HCT116 (cell line): ENCODE measurements at regions not wholly inside any gene's neighbourhood (a gene's known extent, or its start where the extent isn't known, plus 50 kb on each side); places are given as distances from the start of the nearest gene placed in this dataset.

Source experiments
- ATAC-seq: fragments of 200-7000 bp; cut with Tn5 transposase; 2 replicates; pipeline ENCODE4 v1.9.1; 2020; ENCODE audit warnings: mild to moderate bottlenecking, moderate library complexity
- BruUV-seq: library from RNA; stranded (reverse); fragments of 400-500 nt; replicated peaks from 2 replicates; lab custom pipeline; 2021; lab: Mats Ljungman, UMichigan
- CTCF ChIA-PET: fragments of 300-600 bp; sonication (Branson Sonifier 250); formaldehyde crosslinking; loops from one replicate; lab custom pipeline; 2021; ENCODE audit warnings: antibody characterized with exemption; lab: Charles Lee
- POLR2A ChIA-PET: fragments of 300-600, 350-600 bp; sonication (Branson Sonifier 250); formaldehyde crosslinking; loops from one replicate; lab custom pipeline; 2021; ENCODE audit warnings: antibody characterized with exemption; lab: Charles Lee
- RAD21 ChIA-PET, 2 experiments: fragments of 300-600 bp; sonication (Branson Sonifier 250); formaldehyde crosslinking; loops; one replicate each; lab custom pipeline; 2023; ENCODE audit warnings: low total read pairs in 2 of 2; ENCODE audit not compliant: uncharacterized antibody in 2 of 2, unreplicated experiment in 2 of 2, low non-redundant PET in 1 of 2; lab: Charles Lee
- DNase-seq: peaks from one replicate; pipeline ENCODE4 v3.0.0-alpha.2; 2010; ENCODE audit warnings: low read depth, low spot score
- H2AFZ ChIP-seq: fragments of 200-600 bp; shearing (Covaris generic), sonication (generic); 2 replicates; pipeline ENCODE4 v1.6.1; 2017; ENCODE audit warnings: low read depth, mixed run types, mixed read lengths, antibody characterized with exemption, low read length; ENCODE audit not compliant: poor library complexity, severe bottlenecking
- H3K27ac ChIP-seq: 2 replicates; pipeline ENCODE4 v1.5.1; 2012; ENCODE audit warnings: low read depth, low read length
- H3K27me3 ChIP-seq: fragments of 200-600 bp; sonication (generic); 2 replicates; pipeline ENCODE4 v1.6.1; 2016; ENCODE audit warnings: mixed run types, low read length, mixed read lengths; ENCODE audit not compliant: insufficient read depth
- H3K36me3 ChIP-seq, 2 experiments: fragments of 200-500 bp in 1 of 2; fragments of 200-600 bp in 1 of 2; sonication (Bioruptor generic) in 1 of 2; sonication (generic) in 1 of 2; 2 replicates each; pipeline versions ENCODE4 v1.5.1 to v1.6.1; 2014 to 2016; ENCODE audit warnings: low read length in 2 of 2, inconsistent platforms in 1 of 2, mixed read lengths in 1 of 2, mixed run types in 1 of 2; ENCODE audit not compliant: insufficient read depth in 2 of 2, control insufficient read depth in 1 of 2
- H3K4me1 ChIP-seq, 2 experiments: fragments of 200-600 bp in 1 of 2; sonication (generic) in 1 of 2; 2 replicates each; pipeline versions ENCODE4 v1.5.1 to v1.6.1; 2012 to 2017; ENCODE audit warnings: low read length in 2 of 2, inconsistent platforms in 1 of 2, mild to moderate bottlenecking in 1 of 2, mixed read lengths in 1 of 2, mixed run types in 1 of 2, moderate library complexity in 1 of 2; ENCODE audit not compliant: insufficient read depth in 2 of 2, control insufficient read depth in 1 of 2
- H3K4me2 ChIP-seq: fragments of 200-600 bp; sonication (generic); 2 replicates; pipeline ENCODE4 v1.6.1; 2017; ENCODE audit warnings: mixed run types, low read length, mixed read lengths
- H3K4me3 ChIP-seq, 2 experiments: fragments of 200-600 bp in 1 of 2; sonication (generic) in 1 of 2; replicated peaks in 1 of 2; 2 replicates each; pipeline ENCODE4 v1.5.1; 2011 to 2016; ENCODE audit warnings: low read length in 2 of 2, control low read depth in 1 of 2, low read depth in 1 of 2, mild to moderate bottlenecking in 1 of 2, mixed read lengths in 1 of 2, mixed run types in 1 of 2
- H3K79me2 ChIP-seq: fragments of 200-600 bp; sonication (generic); 2 replicates; pipeline ENCODE4 v1.6.1; 2017; ENCODE audit warnings: mild to moderate bottlenecking, mixed run types, low read length, moderate library complexity, mixed read lengths; ENCODE audit not compliant: insufficient read depth
- H3K9ac ChIP-seq: fragments of 200-600 bp; sonication (generic); 2 replicates; pipeline ENCODE4 v1.6.1; 2016; ENCODE audit warnings: low read length, mixed read lengths
- H3K9me2 ChIP-seq: fragments of 200-600 bp; sonication (generic), shearing (Covaris generic); 2 replicates; pipeline ENCODE4 v1.6.1; 2017; ENCODE audit warnings: mixed run types, mild to moderate bottlenecking, moderate library complexity; ENCODE audit not compliant: insufficient read depth
- H3K9me3 ChIP-seq, 2 experiments: fragments of 200-500 bp in 1 of 2; fragments of 200-600 bp in 1 of 2; sonication (Bioruptor generic) in 1 of 2; sonication (generic) in 1 of 2; 2 replicates each; pipeline ENCODE4 v1.6.1; 2014 to 2017; ENCODE audit warnings: low read length in 2 of 2, mixed read lengths in 2 of 2, inconsistent platforms in 1 of 2, low read depth in 1 of 2, mild to moderate bottlenecking in 1 of 2, mixed run types in 1 of 2, moderate library complexity in 1 of 2; ENCODE audit not compliant: control insufficient read depth in 1 of 2, insufficient read depth in 1 of 2
- H4K20me1 ChIP-seq: fragments of 200-600 bp; sonication (generic), shearing (Covaris generic); 2 replicates; pipeline ENCODE4 v1.6.1; 2017; ENCODE audit warnings: mixed run types, mild to moderate bottlenecking, moderate library complexity; ENCODE audit not compliant: insufficient read depth
- CEBPB ChIP-seq: IDR thresholded peaks from 2 replicates; pipeline ENCODE4 v1.6.1; 2012; ENCODE audit warnings: low read depth
- EGR1 ChIP-seq: IDR thresholded peaks from 2 replicates; pipeline ENCODE4 v1.6.1; 2012; ENCODE audit warnings: low read depth
- ELF1 ChIP-seq: IDR thresholded peaks from 2 replicates; pipeline ENCODE4 v1.6.1; 2012; ENCODE audit warnings: low read depth, borderline replicate concordance
- EZH2 ChIP-seq: fragments of 200-600 bp; sonication (generic); IDR thresholded peaks from 2 replicates; pipeline ENCODE4 v1.6.1; 2017; ENCODE audit warnings: antibody characterized with exemption, mixed run types
- EZH2phosphoT487 ChIP-seq: fragments of 200-600 bp; IDR thresholded peaks from 2 replicates; pipeline ENCODE4 v1.6.1; 2018; ENCODE audit warnings: antibody characterized with exemption, borderline replicate concordance
- FOSL1 ChIP-seq: IDR thresholded peaks from 2 replicates; pipeline ENCODE4 v1.6.1; 2012; ENCODE audit warnings: low read depth
- JUND ChIP-seq: IDR thresholded peaks from 2 replicates; pipeline ENCODE4 v1.6.1; 2012
- POLR2A ChIP-seq: IDR thresholded peaks from 2 replicates; pipeline ENCODE4 v1.7.0; 2011; ENCODE audit warnings: borderline replicate concordance; ENCODE audit not compliant: insufficient read depth, insufficient read length; ENCODE audit errors: extremely low read depth
- POLR2AphosphoS5 ChIP-seq: IDR thresholded peaks from 2 replicates; pipeline ENCODE4 v1.6.1; 2011; ENCODE audit warnings: mild to moderate bottlenecking, low read depth, low read length, moderate library complexity
- RAD21 ChIP-seq: IDR thresholded peaks from 2 replicates; pipeline ENCODE4 v1.6.1; 2012; ENCODE audit warnings: low read depth, mild to moderate bottlenecking
- SP1 ChIP-seq: IDR thresholded peaks from 2 replicates; pipeline ENCODE4 v1.6.1; 2012; ENCODE audit warnings: low read depth
- SRF ChIP-seq: IDR thresholded peaks from 2 replicates; pipeline ENCODE4 v1.6.1; 2012; ENCODE audit warnings: low read depth
- YY1 ChIP-seq: IDR thresholded peaks from 2 replicates; pipeline ENCODE4 v1.6.1; 2011; ENCODE audit warnings: low read length, low read depth, moderate library complexity, mild to moderate bottlenecking; ENCODE audit not compliant: insufficient replicate concordance; ENCODE audit errors: extremely low read depth
- ZFX ChIP-seq: fragments of 450-650 bp; IDR thresholded peaks from 2 replicates; pipeline ENCODE4 v1.6.1; 2017
- ZNF274 ChIP-seq: fragments of 200-500 bp; sonication (Bioruptor generic); IDR thresholded peaks from 2 replicates; pipeline ENCODE4 v1.6.1; 2014; ENCODE audit warnings: mild to moderate bottlenecking, low read depth, low read length, inconsistent platforms
- intact Hi-C: fragments of 100-400 bp; cut with micrococcal nuclease; formaldehyde crosslinking; loops from 2 replicates; pipeline ENCODE4 v1.10.0; 2022
- TF ChIP-seq, protein P1 (sequence below), 3 experiments: fragments of 200-600 bp in 1 of 3; sonication (generic) in 1 of 3; IDR thresholded peaks in 2 of 3; conservative IDR thresholded peaks in 1 of 3; 2 replicates each; pipeline ENCODE4 v1.5.1; 2012 to 2017; ENCODE audit warnings: low read depth in 2 of 3, low read length in 2 of 3, antibody characterized with exemption in 1 of 3, borderline replicate concordance in 1 of 3, control low read depth in 1 of 3, mild to moderate bottlenecking in 1 of 3, mixed read lengths in 1 of 3, mixed run types in 1 of 3, moderate library complexity in 1 of 3; ENCODE audit not compliant: insufficient read depth in 1 of 3
- TF ChIP-seq, protein P2 (sequence below): IDR thresholded peaks from 2 replicates; pipeline ENCODE4 v1.6.1; 2011; ENCODE audit warnings: mild to moderate bottlenecking, low read length, moderate library complexity; ENCODE audit not compliant: insufficient replicate concordance; ENCODE audit errors: extremely low read depth
- TF ChIP-seq, protein P3 (sequence below): IDR thresholded peaks from 2 replicates; pipeline ENCODE4 v1.6.1; 2012
- TF ChIP-seq, protein P4 (sequence below): IDR thresholded peaks from 2 replicates; pipeline ENCODE4 v1.6.1; 2012
- TF ChIP-seq, protein P5 (sequence below): IDR thresholded peaks from 2 replicates; pipeline ENCODE4 v1.6.1; 2012; ENCODE audit warnings: low read depth

DNA sequence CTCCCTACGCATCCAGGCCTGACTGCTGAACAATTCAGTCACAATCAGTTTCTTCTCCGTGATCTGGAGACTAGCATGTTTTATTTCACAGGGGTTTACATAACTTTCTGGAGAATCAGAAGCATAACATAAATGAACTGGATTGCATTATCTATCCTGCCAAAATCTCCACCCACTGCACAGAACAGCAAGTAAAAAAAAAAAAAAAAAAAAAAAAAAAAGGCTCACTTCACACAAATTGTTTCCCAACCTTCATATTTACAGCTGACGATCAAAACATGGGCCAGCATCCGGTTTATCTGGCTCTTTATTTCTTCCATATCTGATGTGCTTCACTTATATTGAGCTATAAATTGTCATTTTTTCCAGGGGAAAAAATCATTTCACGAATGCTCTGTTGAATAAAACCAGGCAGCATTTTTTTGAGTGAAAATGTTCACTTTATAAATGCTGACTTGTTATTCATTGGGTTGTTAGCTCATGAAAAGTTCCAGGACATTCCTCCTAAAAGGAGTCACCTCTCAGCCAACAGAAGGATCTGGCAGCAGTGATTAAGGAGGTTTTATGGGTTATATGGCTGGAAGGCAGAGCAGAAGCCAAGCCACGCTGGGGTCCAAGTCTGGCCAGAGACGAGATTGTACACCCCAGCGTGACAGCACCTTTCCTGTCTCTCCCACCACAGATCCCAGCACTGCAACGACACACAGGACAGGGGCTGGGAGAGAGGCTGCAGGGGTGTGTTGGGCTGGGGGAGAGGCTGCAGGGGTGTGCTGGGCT, 51.2 kb upstream of the GLI2 start:
- TF ChIP-seq, protein P1, sequence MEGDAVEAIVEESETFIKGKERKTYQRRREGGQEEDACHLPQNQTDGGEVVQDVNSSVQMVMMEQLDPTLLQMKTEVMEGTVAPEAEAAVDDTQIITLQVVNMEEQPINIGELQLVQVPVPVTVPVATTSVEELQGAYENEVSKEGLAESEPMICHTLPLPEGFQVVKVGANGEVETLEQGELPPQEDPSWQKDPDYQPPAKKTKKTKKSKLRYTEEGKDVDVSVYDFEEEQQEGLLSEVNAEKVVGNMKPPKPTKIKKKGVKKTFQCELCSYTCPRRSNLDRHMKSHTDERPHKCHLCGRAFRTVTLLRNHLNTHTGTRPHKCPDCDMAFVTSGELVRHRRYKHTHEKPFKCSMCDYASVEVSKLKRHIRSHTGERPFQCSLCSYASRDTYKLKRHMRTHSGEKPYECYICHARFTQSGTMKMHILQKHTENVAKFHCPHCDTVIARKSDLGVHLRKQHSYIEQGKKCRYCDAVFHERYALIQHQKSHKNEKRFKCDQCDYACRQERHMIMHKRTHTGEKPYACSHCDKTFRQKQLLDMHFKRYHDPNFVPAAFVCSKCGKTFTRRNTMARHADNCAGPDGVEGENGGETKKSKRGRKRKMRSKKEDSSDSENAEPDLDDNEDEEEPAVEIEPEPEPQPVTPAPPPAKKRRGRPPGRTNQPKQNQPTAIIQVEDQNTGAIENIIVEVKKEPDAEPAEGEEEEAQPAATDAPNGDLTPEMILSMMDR (IDR thresholded peaks at IDR 0.05 in 2 of 3, conservative IDR thresholded peaks at IDR 0.05 in 1 of 3; ENCODE audit: borderline replicate concordance in 1 of 3, insufficient read depth in 1 of 3, low read depth in 2 of 3, low read length in 2 of 3): no peak
- TF ChIP-seq, protein P2, sequence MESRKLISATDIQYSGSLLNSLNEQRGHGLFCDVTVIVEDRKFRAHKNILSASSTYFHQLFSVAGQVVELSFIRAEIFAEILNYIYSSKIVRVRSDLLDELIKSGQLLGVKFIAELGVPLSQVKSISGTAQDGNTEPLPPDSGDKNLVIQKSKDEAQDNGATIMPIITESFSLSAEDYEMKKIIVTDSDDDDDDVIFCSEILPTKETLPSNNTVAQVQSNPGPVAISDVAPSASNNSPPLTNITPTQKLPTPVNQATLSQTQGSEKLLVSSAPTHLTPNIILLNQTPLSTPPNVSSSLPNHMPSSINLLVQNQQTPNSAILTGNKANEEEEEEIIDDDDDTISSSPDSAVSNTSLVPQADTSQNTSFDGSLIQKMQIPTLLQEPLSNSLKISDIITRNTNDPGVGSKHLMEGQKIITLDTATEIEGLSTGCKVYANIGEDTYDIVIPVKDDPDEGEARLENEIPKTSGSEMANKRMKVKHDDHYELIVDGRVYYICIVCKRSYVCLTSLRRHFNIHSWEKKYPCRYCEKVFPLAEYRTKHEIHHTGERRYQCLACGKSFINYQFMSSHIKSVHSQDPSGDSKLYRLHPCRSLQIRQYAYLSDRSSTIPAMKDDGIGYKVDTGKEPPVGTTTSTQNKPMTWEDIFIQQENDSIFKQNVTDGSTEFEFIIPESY: no peak
- no peak for TF ChIP-seq RAD21
- TF ChIP-seq FOSL1: no peak
- no peak for TF ChIP-seq SRF
- no peak for TF ChIP-seq YY1
- no peak for TF ChIP-seq ZFX
- no peak for TF ChIP-seq POLR2AphosphoS5
- TF ChIP-seq EZH2: no peak
- no peak for TF ChIP-seq JUND
- no peak for TF ChIP-seq EZH2phosphoT487
- TF ChIP-seq, protein P3, sequence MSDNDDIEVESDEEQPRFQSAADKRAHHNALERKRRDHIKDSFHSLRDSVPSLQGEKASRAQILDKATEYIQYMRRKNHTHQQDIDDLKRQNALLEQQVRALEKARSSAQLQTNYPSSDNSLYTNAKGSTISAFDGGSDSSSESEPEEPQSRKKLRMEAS: no peak
- no peak for TF ChIP-seq ZNF274
- no peak for TF ChIP-seq EGR1
- TF ChIP-seq SP1: no peak
- TF ChIP-seq POLR2A: no peak
- TF ChIP-seq ELF1: no peak
- TF ChIP-seq CEBPB: no peak
- TF ChIP-seq, protein P4, sequence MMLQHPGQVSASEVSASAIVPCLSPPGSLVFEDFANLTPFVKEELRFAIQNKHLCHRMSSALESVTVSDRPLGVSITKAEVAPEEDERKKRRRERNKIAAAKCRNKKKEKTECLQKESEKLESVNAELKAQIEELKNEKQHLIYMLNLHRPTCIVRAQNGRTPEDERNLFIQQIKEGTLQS: no peak
- TF ChIP-seq, protein P5, sequence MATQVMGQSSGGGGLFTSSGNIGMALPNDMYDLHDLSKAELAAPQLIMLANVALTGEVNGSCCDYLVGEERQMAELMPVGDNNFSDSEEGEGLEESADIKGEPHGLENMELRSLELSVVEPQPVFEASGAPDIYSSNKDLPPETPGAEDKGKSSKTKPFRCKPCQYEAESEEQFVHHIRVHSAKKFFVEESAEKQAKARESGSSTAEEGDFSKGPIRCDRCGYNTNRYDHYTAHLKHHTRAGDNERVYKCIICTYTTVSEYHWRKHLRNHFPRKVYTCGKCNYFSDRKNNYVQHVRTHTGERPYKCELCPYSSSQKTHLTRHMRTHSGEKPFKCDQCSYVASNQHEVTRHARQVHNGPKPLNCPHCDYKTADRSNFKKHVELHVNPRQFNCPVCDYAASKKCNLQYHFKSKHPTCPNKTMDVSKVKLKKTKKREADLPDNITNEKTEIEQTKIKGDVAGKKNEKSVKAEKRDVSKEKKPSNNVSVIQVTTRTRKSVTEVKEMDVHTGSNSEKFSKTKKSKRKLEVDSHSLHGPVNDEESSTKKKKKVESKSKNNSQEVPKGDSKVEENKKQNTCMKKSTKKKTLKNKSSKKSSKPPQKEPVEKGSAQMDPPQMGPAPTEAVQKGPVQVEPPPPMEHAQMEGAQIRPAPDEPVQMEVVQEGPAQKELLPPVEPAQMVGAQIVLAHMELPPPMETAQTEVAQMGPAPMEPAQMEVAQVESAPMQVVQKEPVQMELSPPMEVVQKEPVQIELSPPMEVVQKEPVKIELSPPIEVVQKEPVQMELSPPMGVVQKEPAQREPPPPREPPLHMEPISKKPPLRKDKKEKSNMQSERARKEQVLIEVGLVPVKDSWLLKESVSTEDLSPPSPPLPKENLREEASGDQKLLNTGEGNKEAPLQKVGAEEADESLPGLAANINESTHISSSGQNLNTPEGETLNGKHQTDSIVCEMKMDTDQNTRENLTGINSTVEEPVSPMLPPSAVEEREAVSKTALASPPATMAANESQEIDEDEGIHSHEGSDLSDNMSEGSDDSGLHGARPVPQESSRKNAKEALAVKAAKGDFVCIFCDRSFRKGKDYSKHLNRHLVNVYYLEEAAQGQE: no peak
- TF ChIP-seq, all 23 proteins: peak for 0
- CTCF ChIA-PET: interaction anchor here (0.7 to 1.7 kb wide), 6 partner anchors 9 to 391 kb away, joined by 3 to 6 read pairs (median 3); no protein-coding TSS in a partner anchor
- DNase-seq: no peak
- H3K27ac ChIP-seq: no peak overlapping the region
- no peaks in the 10 kb centered on the region for H3K79me2 ChIP-seq
- H3K4me3 ChIP-seq: no peak overlapping the region
- no peaks in the 10 kb centered on the region for H3K27me3 ChIP-seq
- H3K9me2 ChIP-seq: no peaks in the 10 kb centered on the region
- RAD21 ChIA-PET: interaction anchor here (0.7 to 0.8 kb wide), 2 partner anchors 274 to 344 kb away, joined by 3 to 5 read pairs; no protein-coding TSS in a partner anchor
- intact Hi-C loops: no loop called here
- H3K9ac ChIP-seq: no peak overlapping the region
- no peaks in the 10 kb centered on the region for H4K20me1 ChIP-seq
- H3K4me1 ChIP-seq: peaks cover 0 to 4% of the 10 kb centered on the region in 2 experiments; a peak in 1 of 4 replicates
- no peaks in the 10 kb centered on the region for H3K36me3 ChIP-seq
- H2AFZ ChIP-seq: no peak overlapping the region
- BruUV-seq: no TSS peak
- no peak for ATAC-seq
- POLR2A ChIA-PET: interaction anchor here (1.5 kb wide), 1 partner anchor 391 kb away, joined by 3 read pairs; no protein-coding TSS in a partner anchor
- no peaks in the 10 kb centered on the region for H3K9me3 ChIP-seq
- H3K4me2 ChIP-seq: no peak overlapping the region
